OCI-LY7 (cell line): ENCODE measurements at regions not wholly inside any gene's neighbourhood (a gene's known extent, or its start where the extent isn't known, plus 50 kb on each side); places are given as distances from the start of the nearest gene placed in this dataset.

Experiments
- BruUV-seq: library from RNA; stranded (reverse); fragments of 400-500 nt; replicated peaks from 2 replicates; lab custom pipeline; 2021; lab: Mats Ljungman, UMichigan
- CTCF ChIA-PET: fragments of 300-600 bp; sonication (Branson Sonifier 250); formaldehyde crosslinking; loops from one replicate; lab custom pipeline; 2022; ENCODE audit warnings: antibody characterized with exemption; ENCODE audit not compliant: unreplicated experiment; lab: Charles Lee
- POLR2A ChIA-PET: fragments of 300-600 bp; sonication (Branson Sonifier 250); formaldehyde crosslinking; loops from one replicate; lab custom pipeline; 2022; ENCODE audit warnings: antibody characterized with exemption; lab: Charles Lee
- DNase-seq: peaks from one replicate; pipeline ENCODE4 v3.0.0-alpha.2; 2015; ENCODE audit warnings: low spot score
- H2AFZ ChIP-seq: fragments of 200-600 bp; sonication (generic), shearing (Covaris generic); 2 replicates; pipeline ENCODE4 v1.6.1; 2014; ENCODE audit warnings: mild to moderate bottlenecking, antibody characterized with exemption, low read length, moderate library complexity
- H3K27ac ChIP-seq: fragments of 200-600 bp; sonication (generic); 2 replicates; pipeline ENCODE4 v1.5.1; 2014; ENCODE audit warnings: mixed run types, low read depth, mild to moderate bottlenecking, moderate library complexity, low read length, inconsistent platforms; ENCODE audit not compliant: poor library complexity, severe bottlenecking
- H3K36me3 ChIP-seq: fragments of 200-600 bp; sonication (generic); 2 replicates; pipeline ENCODE4 v1.6.1; 2014; ENCODE audit warnings: mild to moderate bottlenecking, antibody characterized with exemption, low read length, moderate library complexity, mixed read lengths; ENCODE audit not compliant: insufficient read depth
- H3K4me1 ChIP-seq: fragments of 200-600 bp; sonication (generic); 2 replicates; pipeline ENCODE4 v1.5.1; 2014; ENCODE audit warnings: mild to moderate bottlenecking, low read length; ENCODE audit not compliant: insufficient read depth, poor library complexity, severe bottlenecking
- H3K4me2 ChIP-seq: fragments of 200-600 bp; sonication (generic); 2 replicates; pipeline ENCODE4 v1.6.1; 2014; ENCODE audit warnings: mild to moderate bottlenecking, low read length
- H3K4me3 ChIP-seq: fragments of 200-600 bp; sonication (generic); 2 replicates; pipeline ENCODE4 v1.5.1; 2014; ENCODE audit warnings: mild to moderate bottlenecking, low read depth, low read length; ENCODE audit not compliant: poor library complexity, severe bottlenecking
- H3K79me2 ChIP-seq: fragments of 200-600 bp; sonication (generic); 2 replicates; pipeline ENCODE4 v1.6.1; 2016; ENCODE audit warnings: low read depth, mild to moderate bottlenecking, low read length, moderate library complexity, mixed read lengths; ENCODE audit not compliant: insufficient read depth
- H3K9me2 ChIP-seq: fragments of 200-600 bp; sonication (generic); 2 replicates; pipeline ENCODE4 v1.6.1; 2016; ENCODE audit warnings: mild to moderate bottlenecking, low read length, mixed read lengths; ENCODE audit not compliant: insufficient read depth
- H3K9me3 ChIP-seq: fragments of 200-600 bp; sonication (generic); 2 replicates; pipeline ENCODE4 v1.6.1; 2014; ENCODE audit warnings: mild to moderate bottlenecking, mixed run types, low read length, mixed read lengths
- H4K20me1 ChIP-seq: fragments of 200-600 bp; sonication (generic); 2 replicates; pipeline ENCODE4 v1.6.1; 2014; ENCODE audit warnings: mild to moderate bottlenecking, antibody characterized with exemption, low read length, moderate library complexity, mixed read lengths; ENCODE audit not compliant: insufficient read depth
- EZH2phosphoT487 ChIP-seq: fragments of 200-600 bp; sonication (generic); IDR thresholded peaks from 2 replicates; pipeline ENCODE4 v1.6.1; 2018; ENCODE audit warnings: low read depth, borderline replicate concordance, mild to moderate bottlenecking, mixed run types, antibody characterized with exemption, low read length, moderate library complexity, mixed read lengths
- intact Hi-C: fragments of 100-400 bp; cut with micrococcal nuclease; formaldehyde crosslinking; loops from one replicate; pipeline ENCODE4 v1.10.0; 2022; ENCODE audit not compliant: unreplicated experiment
- TF ChIP-seq, protein P1 (sequence below): fragments of 200-600 bp; sonication (generic); conservative IDR thresholded peaks from 2 replicates; pipeline ENCODE4 v1.5.1; 2014; ENCODE audit warnings: mild to moderate bottlenecking, antibody characterized with exemption, low read length, moderate library complexity, mixed read lengths

DNA sequence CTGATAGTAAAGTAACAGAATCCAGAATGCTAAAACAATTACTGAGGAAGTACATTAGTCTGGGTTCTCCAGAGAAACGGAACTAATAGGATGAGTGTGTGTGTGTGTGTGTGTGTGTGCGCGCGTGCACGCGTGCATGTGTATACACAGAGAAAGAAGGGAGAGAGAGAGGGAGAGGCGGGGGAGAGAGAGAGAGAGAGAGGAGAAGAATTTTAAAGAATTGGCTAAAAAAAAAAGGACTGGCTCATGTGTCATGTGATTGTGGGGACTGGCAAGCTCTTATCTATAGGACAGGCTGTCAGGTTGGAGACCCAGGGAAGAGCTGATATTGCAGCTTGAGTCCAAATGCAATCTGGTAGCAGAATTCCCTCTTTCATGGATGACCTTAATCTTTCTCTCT is 976.2 kb upstream of the CDH2 start:
- no peak overlapping the region for H2AFZ ChIP-seq
- intact Hi-C loops: loop anchor here (10.0 kb wide), 2 partner anchors 62 to 92 kb away; no protein-coding TSS in a partner anchor
- POLR2A ChIA-PET: no interaction called here
- no peaks in the 10 kb centered on the region for H3K9me3 ChIP-seq
- no TSS peak for BruUV-seq
- no peaks in the 10 kb centered on the region for H3K79me2 ChIP-seq
- no peak for TF ChIP-seq EZH2phosphoT487
- TF ChIP-seq, protein P1, sequence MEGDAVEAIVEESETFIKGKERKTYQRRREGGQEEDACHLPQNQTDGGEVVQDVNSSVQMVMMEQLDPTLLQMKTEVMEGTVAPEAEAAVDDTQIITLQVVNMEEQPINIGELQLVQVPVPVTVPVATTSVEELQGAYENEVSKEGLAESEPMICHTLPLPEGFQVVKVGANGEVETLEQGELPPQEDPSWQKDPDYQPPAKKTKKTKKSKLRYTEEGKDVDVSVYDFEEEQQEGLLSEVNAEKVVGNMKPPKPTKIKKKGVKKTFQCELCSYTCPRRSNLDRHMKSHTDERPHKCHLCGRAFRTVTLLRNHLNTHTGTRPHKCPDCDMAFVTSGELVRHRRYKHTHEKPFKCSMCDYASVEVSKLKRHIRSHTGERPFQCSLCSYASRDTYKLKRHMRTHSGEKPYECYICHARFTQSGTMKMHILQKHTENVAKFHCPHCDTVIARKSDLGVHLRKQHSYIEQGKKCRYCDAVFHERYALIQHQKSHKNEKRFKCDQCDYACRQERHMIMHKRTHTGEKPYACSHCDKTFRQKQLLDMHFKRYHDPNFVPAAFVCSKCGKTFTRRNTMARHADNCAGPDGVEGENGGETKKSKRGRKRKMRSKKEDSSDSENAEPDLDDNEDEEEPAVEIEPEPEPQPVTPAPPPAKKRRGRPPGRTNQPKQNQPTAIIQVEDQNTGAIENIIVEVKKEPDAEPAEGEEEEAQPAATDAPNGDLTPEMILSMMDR: no peak
- no peak overlapping the region for H3K4me3 ChIP-seq
- H3K36me3 ChIP-seq: no peaks in the 10 kb centered on the region
- H3K27ac ChIP-seq: no peak overlapping the region
- no peaks in the 10 kb centered on the region for H3K9me2 ChIP-seq
- no peak overlapping the region for H3K4me2 ChIP-seq
- DNase-seq: no peak
- H3K4me1 ChIP-seq: no peaks in the 10 kb centered on the region
- CTCF ChIA-PET: no interaction called here
- no peaks in the 10 kb centered on the region for H4K20me1 ChIP-seq

DNA sequence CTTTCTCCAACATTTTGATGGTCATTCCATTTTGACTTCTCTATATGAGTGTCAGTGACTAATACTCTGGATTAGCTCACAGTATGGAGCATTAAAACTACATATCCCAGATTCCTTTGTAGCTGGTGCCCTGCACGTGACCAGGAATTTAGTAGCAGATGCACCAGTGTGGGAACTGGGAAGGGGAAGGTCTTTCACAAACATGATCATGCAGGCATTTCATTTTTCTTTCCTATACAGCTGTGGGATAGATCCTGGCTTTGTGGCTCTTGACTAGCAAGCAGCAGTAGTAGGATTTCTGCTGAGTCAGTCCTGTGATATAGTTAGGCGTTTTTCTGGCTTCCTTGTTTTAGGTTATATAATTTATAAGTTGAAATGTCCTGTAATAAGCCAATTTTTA is 971.0 kb upstream of the CDH2 start:
- intact Hi-C loops: no loop called here
- ChIA-PET CTCF (no interaction called here), POLR2A (no interaction called here)
- Histone ChIP-seq H3K36me3 (no peaks in the 10 kb centered on the region), H3K4me3 (no peak overlapping the region), H3K27ac (no peak overlapping the region), H3K4me2 (no peak overlapping the region), H3K9me2 (no peaks in the 10 kb centered on the region), H2AFZ (peak overlapping the region; percentile 51; the same call in 1 of the 2 replicates), H3K79me2 (no peaks in the 10 kb centered on the region), H4K20me1 (no peaks in the 10 kb centered on the region), H3K9me3 (no peaks in the 10 kb centered on the region), H3K4me1 (no peaks in the 10 kb centered on the region)
- TF ChIP-seq, protein P1: no peak
- no peak for TF ChIP-seq EZH2phosphoT487
- no peak for DNase-seq
- no TSS peak for BruUV-seq

DNA sequence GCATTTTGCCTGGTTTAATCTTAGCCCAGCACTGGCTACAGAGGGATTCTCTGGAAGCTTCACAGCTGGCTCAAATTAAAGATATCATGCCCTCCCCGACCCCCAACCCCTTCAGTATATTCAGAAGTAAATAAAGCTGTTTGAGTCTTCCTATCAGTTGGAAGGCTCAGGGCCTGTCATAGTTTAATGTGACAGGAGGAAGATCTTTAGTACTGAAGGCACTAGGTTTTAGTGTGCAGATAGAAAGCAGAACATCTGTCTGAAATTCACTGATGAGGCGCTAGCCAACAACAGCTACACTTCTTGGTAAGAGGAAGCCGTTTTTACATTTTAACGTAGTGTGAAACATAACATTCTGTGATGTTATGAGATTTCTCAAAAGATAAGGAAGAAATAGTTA is 969.1 kb upstream of the CDH2 start:
- no peaks in the 10 kb centered on the region for H3K36me3 ChIP-seq
- no peak overlapping the region for H3K4me2 ChIP-seq
- ChIA-PET POLR2A (interaction anchor here (0.6 to 0.7 kb wide), 3 partner anchors 198 to 1799 kb away, joined by 3 to 4 read pairs (median 3); no protein-coding TSS in a partner anchor), CTCF (no interaction called here)
- intact Hi-C loops: no loop called here
- H3K4me1 ChIP-seq: no peaks in the 10 kb centered on the region
- H3K9me2 ChIP-seq: no peaks in the 10 kb centered on the region
- H3K9me3 ChIP-seq: no peaks in the 10 kb centered on the region
- BruUV-seq: no TSS peak
- H4K20me1 ChIP-seq: no peaks in the 10 kb centered on the region
- no peak overlapping the region for H3K4me3 ChIP-seq
- no peak for DNase-seq
- TF ChIP-seq, protein P1: no peak
- TF ChIP-seq EZH2phosphoT487: no peak
- no peaks in the 10 kb centered on the region for H3K79me2 ChIP-seq
- H2AFZ ChIP-seq: no peak overlapping the region
- no peak overlapping the region for H3K27ac ChIP-seq
